ENCODE measurements at regions not wholly inside any gene's neighbourhood (a gene's known extent, or its start where the extent isn't known, plus 50 kb on each side); places are given as distances from the start of the nearest gene placed in this dataset.

DNA sequence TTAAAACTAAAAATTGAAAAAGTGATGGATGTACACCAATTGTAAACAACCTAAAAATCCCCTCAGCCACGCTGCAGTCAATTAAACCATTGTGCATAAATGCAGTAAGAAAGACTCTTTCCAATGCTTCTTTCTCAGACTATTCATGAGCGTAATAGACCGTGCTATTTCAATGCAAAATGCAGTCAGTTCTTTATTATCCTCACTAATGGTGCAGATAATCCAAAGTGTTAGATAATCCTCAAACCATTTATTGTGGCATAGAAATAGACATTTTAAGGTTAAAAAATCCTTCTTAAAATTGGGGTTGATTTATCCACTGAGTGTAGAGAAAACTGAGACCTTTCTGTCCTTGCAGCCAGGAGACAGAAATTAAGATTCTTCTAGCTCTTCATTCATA is 1862.8 kb downstream of the EFNA5 start:
- Histone ChIP-seq H3K27me3 (ENCODE audit: control insufficient read depth, insufficient read depth, low read length) (no peaks in the 10 kb centered on the region), H3K27ac (ENCODE audit: low read depth, low read length) (no peak overlapping the region), H3K4me3 (ENCODE audit: low read depth, low read length) (no peak overlapping the region), H3K9me3 (ENCODE audit: control insufficient read depth, insufficient read depth, low read length) (peaks cover 2% of the 10 kb centered on the region; the same call in 1 of the 2 replicates)
- POLR2A ChIA-PET = no interaction called here
- no peak for DNase-seq (ENCODE audit: low read depth, low spot score)
- no peak for TF ChIP-seq CTCF (IDR thresholded peaks at IDR 0.05; ENCODE audit: low read depth, low read length)
- CTCF ChIA-PET = interaction anchor here (0.7 kb wide), 1 partner anchor 65 kb away, joined by 3 read pairs; no protein-coding TSS in a partner anchor

- Histone ChIP-seq H3K9me3 (ENCODE audit: control insufficient read depth, insufficient read depth, low read length) (peaks cover 2% of the 10 kb centered on the region; the same call in 1 of the 2 replicates), H3K4me3 (ENCODE audit: low read depth, low read length) (no peak overlapping the region), H3K27ac (ENCODE audit: low read depth, low read length) (no peak overlapping the region), H3K27me3 (ENCODE audit: control insufficient read depth, insufficient read depth, low read length) (no peaks in the 10 kb centered on the region)
- ChIA-PET POLR2A (no interaction called here), CTCF (no interaction called here)
- TF ChIP-seq CTCF (IDR thresholded peaks at IDR 0.05; ENCODE audit: low read depth, low read length) = no peak
- DNase-seq (ENCODE audit: low read depth, low spot score) = no peak
Observed at GRCh38 chr5:105807290-105807689, 1863.4 kb downstream of the EFNA5 start.

DNA sequence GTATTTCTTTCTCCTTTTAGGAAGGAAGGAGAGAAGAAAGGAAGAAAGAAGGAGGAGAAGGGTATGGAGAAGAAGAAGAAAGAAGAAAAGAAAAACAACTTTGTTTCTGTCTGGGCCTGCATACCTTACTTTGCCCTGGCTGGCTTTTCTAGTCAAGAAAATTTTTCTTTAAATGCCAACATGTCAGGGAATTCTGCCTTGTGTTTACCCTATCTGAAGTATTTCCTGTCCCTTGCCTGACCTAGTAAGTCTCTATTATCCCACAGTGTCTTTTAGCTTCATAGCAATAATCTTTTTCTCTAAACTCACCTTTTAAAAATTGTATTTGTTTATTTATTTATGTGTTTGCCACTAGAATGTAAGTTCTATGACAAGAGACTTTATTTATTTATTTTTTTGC is 1864.1 kb downstream of the EFNA5 start:
- Histone ChIP-seq H3K27ac (ENCODE audit: low read depth, low read length) (no peak overlapping the region), H3K4me3 (ENCODE audit: low read depth, low read length) (no peak overlapping the region), H3K27me3 (ENCODE audit: control insufficient read depth, insufficient read depth, low read length) (no peaks in the 10 kb centered on the region), H3K9me3 (ENCODE audit: control insufficient read depth, insufficient read depth, low read length) (peaks cover 2% of the 10 kb centered on the region; the same call in 1 of the 2 replicates)
- CTCF ChIA-PET = no interaction called here
- DNase-seq (ENCODE audit: low read depth, low spot score) = no peak
- TF ChIP-seq CTCF (IDR thresholded peaks at IDR 0.05; ENCODE audit: low read depth, low read length) = no peak
- POLR2A ChIA-PET = no interaction called here

GRCh38 chr5:105803431-105803830 is 1867.3 kb downstream of the EFNA5 start:
- ChIA-PET CTCF (no interaction called here), POLR2A (no interaction called here)
- Histone ChIP-seq H3K27ac (ENCODE audit: low read depth, low read length) (no peak overlapping the region), H3K4me3 (ENCODE audit: low read depth, low read length) (no peak overlapping the region), H3K27me3 (ENCODE audit: control insufficient read depth, insufficient read depth, low read length) (no peaks in the 10 kb centered on the region), H3K9me3 (ENCODE audit: control insufficient read depth, insufficient read depth, low read length) (peaks cover 2% of the 10 kb centered on the region; the same call in 1 of the 2 replicates)
- DNase-seq (ENCODE audit: low read depth, low spot score) = no peak
- no peak for TF ChIP-seq CTCF (IDR thresholded peaks at IDR 0.05; ENCODE audit: low read depth, low read length)

DNA sequence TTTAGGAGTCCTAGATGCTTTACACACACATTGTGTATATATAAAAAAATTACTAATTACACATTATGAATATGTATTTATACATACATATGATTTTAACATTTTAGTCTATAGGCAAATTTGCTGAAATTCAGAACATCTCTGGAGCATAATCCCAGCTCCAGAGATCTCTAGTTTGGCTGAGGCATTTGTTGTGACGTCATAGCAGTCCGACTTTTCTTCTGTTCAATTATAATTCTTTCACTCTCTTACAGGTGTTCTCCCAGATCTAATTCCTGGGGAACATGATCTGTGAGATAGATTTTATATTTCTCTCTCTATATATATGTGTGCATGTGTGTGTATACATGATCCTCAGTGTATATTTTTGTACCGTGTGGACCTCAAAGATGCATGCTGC is 1876.2 kb downstream of the EFNA5 start:
- DNase-seq (ENCODE audit: low read depth, low spot score) = no peak
- no peaks in the 10 kb centered on the region for H3K9me3 ChIP-seq (ENCODE audit: control insufficient read depth, insufficient read depth, low read length)
- ChIA-PET CTCF (no interaction called here), POLR2A (no interaction called here)
- no peak for TF ChIP-seq CTCF (IDR thresholded peaks at IDR 0.05; ENCODE audit: low read depth, low read length)
- H3K27ac ChIP-seq (ENCODE audit: low read depth, low read length) = no peak overlapping the region
- no peak overlapping the region for H3K4me3 ChIP-seq (ENCODE audit: low read depth, low read length)
- H3K27me3 ChIP-seq (ENCODE audit: control insufficient read depth, insufficient read depth, low read length) = no peaks in the 10 kb centered on the region
